ENCODE measurements at regions not wholly inside any gene's neighbourhood (a gene's known extent, or its start where the extent isn't known, plus 50 kb on each side); places are given as distances from the start of the nearest gene placed in this dataset.

GRCh38 chr6:97919046-97919445 is 636.0 kb upstream of the MMS22L start:
- peaks cover 21% of the 10 kb centered on the region; the same call in 1 of the 2 replicates for H3K27me3 ChIP-seq (ENCODE audit: insufficient read depth, low read length)
- H3K4me3 ChIP-seq (replicated peaks in 1 of 2; ENCODE audit: low read depth in 1 of 2, low read length in 2 of 2) = no peak overlapping the region
- no peaks in the 10 kb centered on the region for H4K20me1 ChIP-seq (ENCODE audit: insufficient read depth)
- no peaks in the 10 kb centered on the region for H3K4me1 ChIP-seq (ENCODE audit: control insufficient read depth in 1 of 2, insufficient read depth in 2 of 2, low read length in 2 of 2)
- DNase-seq (ENCODE audit: low read depth, low spot score) (no peak), ATAC-seq (no peak)
- H3K4me2 ChIP-seq (ENCODE audit: low read length) = no peak overlapping the region
- H2AFZ ChIP-seq (ENCODE audit: low read depth, low read length, poor library complexity, severe bottlenecking) = no peak overlapping the region
- no peaks in the 10 kb centered on the region for H3K9me3 ChIP-seq (ENCODE audit: control insufficient read depth in 1 of 2, insufficient read depth in 1 of 2, low read depth in 1 of 2, low read length in 2 of 2)
- no peak overlapping the region for H3K27ac ChIP-seq (ENCODE audit: low read depth, low read length)
- no peak overlapping the region for H3K9ac ChIP-seq (ENCODE audit: low read length)
- ChIA-PET POLR2A (interaction anchor here (1.5 kb wide), 1 partner anchor 41 kb away, joined by 3 read pairs; no protein-coding TSS in a partner anchor), CTCF (no interaction called here), RAD21 (ENCODE audit: low non-redundant PET in 1 of 2, low total read pairs in 2 of 2, uncharacterized antibody in 2 of 2, unreplicated experiment in 2 of 2) (no interaction called here)
- H3K9me2 ChIP-seq (ENCODE audit: insufficient read depth) = no peaks in the 10 kb centered on the region
- H3K36me3 ChIP-seq (ENCODE audit: control insufficient read depth in 1 of 2, insufficient read depth in 2 of 2, low read length in 2 of 2) = no peaks in the 10 kb centered on the region
- H3K79me2 ChIP-seq (ENCODE audit: insufficient read depth, low read length) = no peaks in the 10 kb centered on the region
- TF ChIP-seq SIN3A (IDR thresholded peaks at IDR 0.05; ENCODE audit: low read depth) (no peak), SP1 (IDR thresholded peaks at IDR 0.05; ENCODE audit: low read depth) (no peak), SRF (IDR thresholded peaks at IDR 0.05; ENCODE audit: low read depth) (no peak), CTCF (IDR thresholded peaks at IDR 0.05 in 2 of 3, conservative IDR thresholded peaks at IDR 0.05 in 1 of 3; ENCODE audit: borderline replicate concordance in 1 of 3, insufficient read depth in 1 of 3, low read depth in 2 of 3, low read length in 2 of 3) (no peak), YY1 (IDR thresholded peaks at IDR 0.05; ENCODE audit: extremely low read depth, insufficient replicate concordance, low read depth, low read length) (no peak), ZNF274 (IDR thresholded peaks at IDR 0.05; ENCODE audit: low read depth, low read length) (no peak), TCF7L2 (IDR thresholded peaks at IDR 0.05; ENCODE audit: borderline replicate concordance, extremely low read depth, insufficient read depth, insufficient read length) (no peak), ELF1 (IDR thresholded peaks at IDR 0.05; ENCODE audit: borderline replicate concordance, low read depth) (no peak), EZH2 (IDR thresholded peaks at IDR 0.05) (no peak), REST (IDR thresholded peaks at IDR 0.05; ENCODE audit: low read depth) (no peak), MAX (IDR thresholded peaks at IDR 0.05) (no peak), JUND (IDR thresholded peaks at IDR 0.05) (no peak)
- no TSS peak for BruUV-seq (replicated peaks)
- intact Hi-C loops (cut with micrococcal nuclease) = no loop called here

Data from HCT116 (cell line).